Occipital lobe (tissue), 1 donor: ENCODE measurements at regions not wholly inside any gene's neighbourhood (a gene's known extent, or its start where the extent isn't known, plus 50 kb on each side); places are given as distances from the start of the nearest gene placed in this dataset.
"Not testable (repeated sequence)": the region's sequence is repeated elsewhere in the genome, so short reads cannot be mapped to it uniquely, and the experiment has no call there.

Experiments
- DNase-seq: peaks from one replicate; lab custom pipeline; 2025; lab: John Stamatoyannopoulos, UW

- no peak for DNase-seq
These were observed 1173.9 kb upstream of the CITED2 start for GRCh38 chr6:140548366-140548765.

- no peak for DNase-seq
These were observed 1172.2 kb upstream of the CITED2 start for GRCh38 chr6:140546640-140547039.

- DNase-seq = no peak
These were observed 1170.0 kb upstream of the CITED2 start for GRCh38 chr6:140544431-140544830.

- DNase-seq = no peak
These were observed 1168.4 kb upstream of the CITED2 start for GRCh38 chr6:140542863-140543262.

GRCh38 chr6:140541288-140541687 lies 1166.8 kb upstream of the CITED2 start:
- no peak for DNase-seq

GRCh38 chr6:140540743-140541142 lies 1166.3 kb upstream of the CITED2 start:
- no peak for DNase-seq

- DNase-seq = no peak
These were observed 1164.5 kb upstream of the CITED2 start for GRCh38 chr6:140538926-140539325.

- DNase-seq = no peak
These were observed 1163.6 kb upstream of the CITED2 start for GRCh38 chr6:140537834-140538705.

- DNase-seq = no peak
These were observed 1162.8 kb upstream of the CITED2 start for GRCh38 chr6:140537211-140537610.

- DNase-seq = no peak
These were observed 1161.1 kb upstream of the CITED2 start for GRCh38 chr6:140535511-140535910.

- no peak for DNase-seq
These were observed 1159.1 kb upstream of the CITED2 start for GRCh38 chr6:140533526-140533925.

GRCh38 chr6:140504776-140505175 lies 1130.3 kb upstream of the CITED2 start:
- DNase-seq = no peak

- no peak for DNase-seq
These were observed 1126.4 kb upstream of the CITED2 start for GRCh38 chr6:140500849-140501248.

- DNase-seq = no peak
These were observed 1125.2 kb upstream of the CITED2 start for GRCh38 chr6:140499607-140500006.

GRCh38 chr6:140494321-140495108 lies 1120.1 kb upstream of the CITED2 start:
- DNase-seq = no peak

GRCh38 chr6:140493470-140493869 lies 1119.0 kb upstream of the CITED2 start:
- not testable (repeated sequence) for DNase-seq

GRCh38 chr6:140490081-140490480 lies 1115.6 kb upstream of the CITED2 start:
- no peak for DNase-seq

- no peak for DNase-seq
These were observed 1113.1 kb upstream of the CITED2 start for GRCh38 chr6:140487586-140487985.

- no peak for DNase-seq
These were observed 1112.3 kb upstream of the CITED2 start for GRCh38 chr6:140486450-140487361.

- DNase-seq = no peak
These were observed 1111.4 kb upstream of the CITED2 start for GRCh38 chr6:140485740-140486449.

- no peak for DNase-seq
These were observed 1106.4 kb upstream of the CITED2 start for GRCh38 chr6:140480852-140481251.
